HepG2 (cell line): ENCODE measurements at regions not wholly inside any gene's neighbourhood (a gene's known extent, or its start where the extent isn't known, plus 50 kb on each side); places are given as distances from the start of the nearest gene placed in this dataset.

Experiments used
- ATAC-seq: fragments of 200-7000 bp; cut with Tn5 transposase; 3 replicates; pipeline ENCODE4 v1.9.1; 2020; ENCODE audit warnings: mild to moderate bottlenecking, moderate library complexity
- BruUV-seq: library from RNA; stranded (reverse); fragments of 400-500 nt; replicated peaks from 2 replicates; lab custom pipeline; 2021; lab: Mats Ljungman, UMichigan
- CTCF ChIA-PET: fragments of 300-600 bp; formaldehyde crosslinking; extraction: SDS; loops from one replicate; lab custom pipeline; 2021; ENCODE audit warnings: low total read pairs, inconsistent platforms, low intra/inter-chr PET ratio; lab: Yijun Ruan, JAX
- POLR2A ChIA-PET: fragments of 350-600 bp; sonication (Branson Sonifier 250); formaldehyde crosslinking; loops from one replicate; lab custom pipeline; 2020; ENCODE audit warnings: antibody characterized with exemption, inconsistent platforms; lab: Yijun Ruan, JAX
- DNase-seq: peaks from one replicate; pipeline ENCODE4 v3.0.0-alpha.2; 2015; ENCODE audit warnings: low spot score
- FAIRE-seq: peaks from 3 replicates; lab custom pipeline; 2011; peaks lifted over from hg19 to GRCh38; lab: Jason Lieb, UNC
- H2AFZ ChIP-seq: one replicate; pipeline ENCODE4 v1.6.1; 2011; ENCODE audit warnings: low read length, inconsistent platforms
- H3K27ac ChIP-seq: fragments of 300-600 bp; 3 replicates; pipeline ENCODE4 v1.8.0; 2011; ENCODE audit warnings: mixed run types, mild to moderate bottlenecking, mixed read lengths, low read length, inconsistent platforms; ENCODE audit not compliant: insufficient read depth; ENCODE audit errors: extremely low read length
- H3K27me3 ChIP-seq, 2 experiments: fragments of 200-600 bp in 1 of 2; 2 replicates in 1 of 2; 3 replicates in 1 of 2; pipeline versions ENCODE4 v1.6.0 to v1.8.0; 2011; ENCODE audit warnings: low read length in 2 of 2, mild to moderate bottlenecking in 2 of 2, moderate library complexity in 2 of 2, inconsistent platforms in 1 of 2; ENCODE audit not compliant: insufficient read depth in 2 of 2, control insufficient read depth in 1 of 2
- H3K36me3 ChIP-seq, 2 experiments: fragments of 200-600 bp in 1 of 2; replicated peaks in 1 of 2; 2 replicates in 1 of 2; 3 replicates in 1 of 2; pipeline versions ENCODE4 v1.5.1 to v1.8.0; 2011; ENCODE audit warnings: low read length in 2 of 2, inconsistent platforms in 1 of 2; ENCODE audit not compliant: insufficient read depth in 2 of 2, control insufficient read depth in 1 of 2
- H3K4me1 ChIP-seq: 2 replicates; pipeline ENCODE4 v1.5.1; 2012; ENCODE audit warnings: low read length, inconsistent platforms; ENCODE audit not compliant: insufficient read depth
- H3K4me2 ChIP-seq: 2 replicates; pipeline ENCODE4 v1.6.0; 2011; ENCODE audit warnings: low read depth, low read length, inconsistent platforms
- H3K4me3 ChIP-seq, 3 experiments: fragments of 200-600 bp in 1 of 3; sonication (generic), shearing (Covaris generic) in 1 of 3; replicated peaks in 1 of 3; 2 replicates each; pipeline ENCODE4 v1.5.1; 2011 to 2016; ENCODE audit warnings: low read length in 3 of 3, inconsistent platforms in 2 of 3, low read depth in 2 of 3, mild to moderate bottlenecking in 2 of 3, control low read depth in 1 of 3, mixed read lengths in 1 of 3; ENCODE audit not compliant: insufficient read depth in 1 of 3
- H3K79me2 ChIP-seq: one replicate; pipeline ENCODE4 v1.6.1; 2011; ENCODE audit warnings: low read length, inconsistent platforms; ENCODE audit not compliant: insufficient read depth
- H3K9ac ChIP-seq: 2 replicates; pipeline ENCODE4 v1.6.0; 2011; ENCODE audit warnings: mild to moderate bottlenecking, low read depth, low read length, inconsistent platforms; ENCODE audit not compliant: insufficient read depth
- H3K9me3 ChIP-seq: 2 replicates; pipeline ENCODE4 v1.5.1; 2012; ENCODE audit warnings: mild to moderate bottlenecking, low read length
- H4K20me1 ChIP-seq: 2 replicates; pipeline ENCODE4 v1.6.0; 2011; ENCODE audit warnings: inconsistent platforms, mild to moderate bottlenecking, low read length, moderate library complexity; ENCODE audit not compliant: insufficient read depth
- ELF1 ChIP-seq: sonication (generic); formaldehyde crosslinking; IDR thresholded peaks from 2 replicates; pipeline ENCODE4 v1.4.0; 2020; ENCODE audit warnings: missing genetic modification reagents
- FOSL2 ChIP-seq: sonication (generic); formaldehyde crosslinking; IDR thresholded peaks from 2 replicates; pipeline ENCODE4 v1.4.0; 2020; ENCODE audit warnings: missing genetic modification reagents
- HCFC1 ChIP-seq: fragments of 150-350 bp; IDR thresholded peaks from 2 replicates; pipeline ENCODE4 v1.6.1; 2014; ENCODE audit warnings: low read depth, low read length
- KDM1A ChIP-seq: IDR thresholded peaks from 2 replicates; pipeline ENCODE4 v1.6.1; 2016; ENCODE audit warnings: missing compliant biosample characterization
- KLF16 ChIP-seq, 2 experiments: sonication (generic) in 1 of 2; formaldehyde crosslinking in 1 of 2; IDR thresholded peaks; 2 replicates each; pipeline versions ENCODE4 v1.6.1 to v1.8.0; 2016 to 2023; ENCODE audit warnings: missing genetic modification reagents in 2 of 2, missing compliant biosample characterization in 1 of 2
- MIER2 ChIP-seq: IDR thresholded peaks from 2 replicates; pipeline ENCODE4 v1.6.1; 2016; ENCODE audit warnings: missing biosample characterization, missing genetic modification reagents
- PBX3 ChIP-seq: sonication (generic); formaldehyde crosslinking; IDR thresholded peaks from 2 replicates; pipeline ENCODE4 v1.8.1; 2023; ENCODE audit warnings: missing genetic modification reagents, inconsistent platforms, borderline replicate concordance
- POGZ ChIP-seq: sonication (generic); formaldehyde crosslinking; IDR thresholded peaks from 2 replicates; pipeline ENCODE4 v1.4.0; 2020; ENCODE audit warnings: mild to moderate bottlenecking, missing genetic modification reagents
- SAFB2 ChIP-seq: sonication (generic); formaldehyde crosslinking; IDR thresholded peaks from 2 replicates; pipeline ENCODE4 v1.5.1; 2020; ENCODE audit warnings: missing genetic modification reagents, low read depth, mild to moderate bottlenecking, borderline replicate concordance
- SALL1 ChIP-seq: sonication (generic); formaldehyde crosslinking; IDR thresholded peaks from 2 replicates; pipeline ENCODE4 v1.8.0; 2022; ENCODE audit warnings: mild to moderate bottlenecking, missing genetic modification reagents
- SYNCRIP ChIP-seq: fragments of 200-400 bp; formaldehyde crosslinking; IDR thresholded peaks from 2 replicates; pipeline ENCODE4 v1.6.1; 2018; ENCODE audit warnings: mild to moderate bottlenecking, low read depth, low read length; ENCODE audit not compliant: insufficient read depth
- TBX2 ChIP-seq: sonication (generic); formaldehyde crosslinking; IDR thresholded peaks from 2 replicates; pipeline ENCODE4 v1.5.0; 2020; ENCODE audit warnings: missing genetic modification reagents, mild to moderate bottlenecking, borderline replicate concordance
- U2AF2 ChIP-seq: fragments of 200-400 bp; formaldehyde crosslinking; IDR thresholded peaks from 2 replicates; pipeline ENCODE4 v1.6.1; 2017; ENCODE audit warnings: low read depth, mild to moderate bottlenecking, low read length
- ZFP36L1 ChIP-seq: sonication (generic); formaldehyde crosslinking; IDR thresholded peaks from 2 replicates; pipeline ENCODE4 v1.8.0; 2022; ENCODE audit warnings: mild to moderate bottlenecking, missing genetic modification reagents, moderate library complexity
- ZNF709 ChIP-seq: sonication (generic); formaldehyde crosslinking; IDR thresholded peaks from 2 replicates; pipeline ENCODE4 v1.5.0; 2020; ENCODE audit warnings: mild to moderate bottlenecking, missing genetic modification reagents
- ZSCAN31 ChIP-seq: sonication (generic); formaldehyde crosslinking; IDR thresholded peaks from 2 replicates; pipeline ENCODE4 v1.5.0; 2020; ENCODE audit warnings: low read depth, mild to moderate bottlenecking, missing genetic modification reagents
- WGBS: methylation state at CpG from one replicate; pipeline ENCODE4 v1.1.6; 2017; ENCODE audit warnings: low lambda C conversion rate; 5-methylcytosine and 5-hydroxymethylcytosine counted together
- in situ Hi-C: cut with HindIII; loops from 2 replicates; pipeline ENCODE4 v1.10.0; 2017; ENCODE audit warnings: low pct_unique_long_range_greater_than_20kb; ENCODE audit not compliant: extremely low pct_ligation_motif_present
- intact Hi-C: fragments of 100-400 bp; cut with micrococcal nuclease; formaldehyde crosslinking; loops from one replicate; pipeline ENCODE4 v1.10.0; 2022; ENCODE audit not compliant: unreplicated experiment
- TF ChIP-seq, protein P1 (sequence below): sonication (generic); formaldehyde crosslinking; IDR thresholded peaks from 2 replicates; pipeline ENCODE4 v1.8.1; 2023; ENCODE audit warnings: mild to moderate bottlenecking, missing genetic modification reagents, borderline replicate concordance
- TF ChIP-seq, protein P2 (sequence below): IDR thresholded peaks from 2 replicates; pipeline ENCODE4 v1.6.1; 2016; ENCODE audit warnings: low read depth, missing genetic modification reagents, missing compliant biosample characterization

GRCh38 chr1:47594627-47595026, 156.8 kb downstream of the FOXD2 start (continued):
- TF ChIP-seq SAFB2 = no peak
- TF ChIP-seq PBX3 (CRISPR knock-in tag) = no peak
- no peak for TF ChIP-seq ZSCAN31 (CRISPR knock-in tag)
- TF ChIP-seq U2AF2 = no peak
- TF ChIP-seq ELF1 (CRISPR knock-in tag) = no peak
- TF ChIP-seq, protein P1, sequence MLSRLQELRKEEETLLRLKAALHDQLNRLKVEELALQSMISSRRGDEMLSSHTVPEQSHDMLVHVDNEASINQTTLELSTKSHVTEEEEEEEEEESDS (CRISPR knock-in tag) = no peak
- no peak for TF ChIP-seq ZFP36L1 (CRISPR knock-in tag)
- no peak for TF ChIP-seq SYNCRIP

DNA sequence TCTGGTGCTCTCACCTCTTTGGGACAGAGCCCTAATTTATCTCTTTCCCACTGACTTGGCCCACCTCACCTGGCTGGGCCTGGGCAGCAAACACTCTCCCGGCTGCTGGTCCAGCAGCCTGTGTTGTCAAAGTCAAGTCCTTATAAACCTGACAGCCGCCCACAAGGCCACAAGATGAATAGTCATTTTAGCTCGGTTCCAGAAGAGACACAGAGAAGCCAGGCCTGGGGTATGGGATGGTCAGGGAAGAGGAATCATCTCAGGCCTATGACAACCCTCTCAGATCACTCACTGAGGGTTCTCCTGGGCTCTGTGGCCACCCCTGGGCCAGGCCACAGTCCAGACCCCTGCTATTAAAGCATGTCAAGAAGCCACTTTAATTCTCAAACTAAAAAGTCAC, 158.5 kb downstream of the FOXD2 start:
- FAIRE-seq = no peak

More for the DNA sequence above, 158.5 kb downstream of the FOXD2 start:
- in situ Hi-C loops (no loop called here), intact Hi-C loops (no loop called here)
- WGBS = 11% methylated on average over 3 of the region's 3 CpGs
- Histone ChIP-seq H3K79me2 (no peaks in the 10 kb centered on the region), H3K9me3 (no peaks in the 10 kb centered on the region), H3K4me3 (no peak overlapping the region), H3K36me3 (no peaks in the 10 kb centered on the region), H3K4me2 (no peak overlapping the region), H3K4me1 (no peaks in the 10 kb centered on the region), H3K27me3 (peaks cover 3 to 13% of the 10 kb centered on the region in 2 experiments; a peak in 4 of 5 replicates), H3K9ac (no peak overlapping the region), H3K27ac (no peak overlapping the region), H4K20me1 (no peaks in the 10 kb centered on the region), H2AFZ (no peak overlapping the region)
- BruUV-seq = no TSS peak
- DNase-seq = no peak
- ATAC-seq = no peak
- TF ChIP-seq TBX2 (CRISPR knock-in tag) (no peak), KLF16 (CRISPR knock-in tag; IDR thresholded peaks at IDR 0.05) (no peak), MIER2 (CRISPR knock-in tag) (no peak), FOSL2 (CRISPR knock-in tag) (no peak), ZNF709 (CRISPR knock-in tag) (no peak), SALL1 (no peak), KDM1A (CRISPR knock-in tag) (no peak), HCFC1 (no peak), POGZ (CRISPR knock-in tag) (no peak)
- TF ChIP-seq, protein P2, sequence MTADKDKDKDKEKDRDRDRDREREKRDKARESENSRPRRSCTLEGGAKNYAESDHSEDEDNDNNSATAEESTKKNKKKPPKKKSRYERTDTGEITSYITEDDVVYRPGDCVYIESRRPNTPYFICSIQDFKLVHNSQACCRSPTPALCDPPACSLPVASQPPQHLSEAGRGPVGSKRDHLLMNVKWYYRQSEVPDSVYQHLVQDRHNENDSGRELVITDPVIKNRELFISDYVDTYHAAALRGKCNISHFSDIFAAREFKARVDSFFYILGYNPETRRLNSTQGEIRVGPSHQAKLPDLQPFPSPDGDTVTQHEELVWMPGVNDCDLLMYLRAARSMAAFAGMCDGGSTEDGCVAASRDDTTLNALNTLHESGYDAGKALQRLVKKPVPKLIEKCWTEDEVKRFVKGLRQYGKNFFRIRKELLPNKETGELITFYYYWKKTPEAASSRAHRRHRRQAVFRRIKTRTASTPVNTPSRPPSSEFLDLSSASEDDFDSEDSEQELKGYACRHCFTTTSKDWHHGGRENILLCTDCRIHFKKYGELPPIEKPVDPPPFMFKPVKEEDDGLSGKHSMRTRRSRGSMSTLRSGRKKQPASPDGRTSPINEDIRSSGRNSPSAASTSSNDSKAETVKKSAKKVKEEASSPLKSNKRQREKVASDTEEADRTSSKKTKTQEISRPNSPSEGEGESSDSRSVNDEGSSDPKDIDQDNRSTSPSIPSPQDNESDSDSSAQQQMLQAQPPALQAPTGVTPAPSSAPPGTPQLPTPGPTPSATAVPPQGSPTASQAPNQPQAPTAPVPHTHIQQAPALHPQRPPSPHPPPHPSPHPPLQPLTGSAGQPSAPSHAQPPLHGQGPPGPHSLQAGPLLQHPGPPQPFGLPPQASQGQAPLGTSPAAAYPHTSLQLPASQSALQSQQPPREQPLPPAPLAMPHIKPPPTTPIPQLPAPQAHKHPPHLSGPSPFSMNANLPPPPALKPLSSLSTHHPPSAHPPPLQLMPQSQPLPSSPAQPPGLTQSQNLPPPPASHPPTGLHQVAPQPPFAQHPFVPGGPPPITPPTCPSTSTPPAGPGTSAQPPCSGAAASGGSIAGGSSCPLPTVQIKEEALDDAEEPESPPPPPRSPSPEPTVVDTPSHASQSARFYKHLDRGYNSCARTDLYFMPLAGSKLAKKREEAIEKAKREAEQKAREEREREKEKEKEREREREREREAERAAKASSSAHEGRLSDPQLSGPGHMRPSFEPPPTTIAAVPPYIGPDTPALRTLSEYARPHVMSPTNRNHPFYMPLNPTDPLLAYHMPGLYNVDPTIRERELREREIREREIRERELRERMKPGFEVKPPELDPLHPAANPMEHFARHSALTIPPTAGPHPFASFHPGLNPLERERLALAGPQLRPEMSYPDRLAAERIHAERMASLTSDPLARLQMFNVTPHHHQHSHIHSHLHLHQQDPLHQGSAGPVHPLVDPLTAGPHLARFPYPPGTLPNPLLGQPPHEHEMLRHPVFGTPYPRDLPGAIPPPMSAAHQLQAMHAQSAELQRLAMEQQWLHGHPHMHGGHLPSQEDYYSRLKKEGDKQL = no peak
- ChIA-PET POLR2A (no interaction called here), CTCF (no interaction called here)
